SK-N-SH (cell line): ENCODE measurements at regions not wholly inside any gene's neighbourhood (a gene's known extent, or its start where the extent isn't known, plus 50 kb on each side); places are given as distances from the start of the nearest gene placed in this dataset.

Source experiments
- CTCF ChIA-PET: fragments of 300-600, 350-600 bp; formaldehyde crosslinking; extraction: SDS; loops from one replicate; lab custom pipeline; 2021; lab: Yijun Ruan, JAX
- POLR2A ChIA-PET: fragments of 350-600 bp; sonication (Branson Sonifier 250); formaldehyde crosslinking; extraction: SDS; loops from one replicate; lab custom pipeline; 2020; ENCODE audit warnings: antibody characterized with exemption, inconsistent platforms; lab: Yijun Ruan, JAX
- DNase-seq: peaks from one replicate; pipeline ENCODE4 v3.0.0; 2012
- H2AFZ ChIP-seq: fragments of 200-600 bp; sonication (generic); 2 replicates; pipeline ENCODE4 v1.8.1; 2016; ENCODE audit warnings: antibody characterized with exemption, mild to moderate bottlenecking, low read depth
- H3F3A ChIP-seq: fragments of 200-600 bp; sonication (generic); replicated peaks from 2 replicates; pipeline ENCODE3; 2016; ENCODE audit warnings: antibody characterized with exemption, mild to moderate bottlenecking; ENCODE audit not compliant: insufficient read depth
- H3K27ac ChIP-seq, 2 experiments: fragments of 200-500 bp in 1 of 2; fragments of 200-600 bp in 1 of 2; sonication (Bioruptor generic) in 1 of 2; sonication (generic), shearing (Covaris generic) in 1 of 2; 2 replicates each; pipeline versions ENCODE4 v1.5.1 to v1.6.1; 2014 to 2016; ENCODE audit warnings: low read depth in 2 of 2, inconsistent platforms in 1 of 2, low read length in 1 of 2, mild to moderate bottlenecking in 1 of 2, mixed read lengths in 1 of 2
- H3K27me3 ChIP-seq: fragments of 200-600 bp; sonication (generic), shearing (Covaris generic); 2 replicates; pipeline ENCODE4 v1.6.1; 2016; ENCODE audit warnings: mixed run types; ENCODE audit not compliant: insufficient read depth
- H3K36me3 ChIP-seq, 2 experiments: fragments of 200-500 bp in 1 of 2; fragments of 200-600 bp in 1 of 2; sonication (Bioruptor generic) in 1 of 2; sonication (generic) in 1 of 2; replicated peaks in 1 of 2; 2 replicates each; pipeline versions ENCODE3 to v1.5.1; 2014 to 2016; ENCODE audit warnings: low read length in 1 of 2, mild to moderate bottlenecking in 1 of 2; ENCODE audit not compliant: insufficient read depth in 2 of 2, control insufficient read depth in 1 of 2
- H3K4me1 ChIP-seq, 2 experiments: fragments of 200-500 bp in 1 of 2; fragments of 200-600 bp in 1 of 2; sonication (Bioruptor generic) in 1 of 2; sonication (generic), shearing (Covaris generic) in 1 of 2; 2 replicates each; pipeline versions ENCODE4 v1.5.1 to v1.6.1; 2014 to 2016; ENCODE audit warnings: low read depth in 1 of 2, low read length in 1 of 2, mixed run types in 1 of 2; ENCODE audit not compliant: insufficient read depth in 2 of 2, control insufficient read depth in 1 of 2
- H3K4me2 ChIP-seq: fragments of 200-600 bp; sonication (generic), shearing (Covaris generic); 2 replicates; pipeline ENCODE4 v1.6.1; 2017; ENCODE audit warnings: mixed run types
- H3K4me3 ChIP-seq, 2 experiments: fragments of 200-500 bp in 1 of 2; fragments of 200-600 bp in 1 of 2; sonication (Bioruptor generic) in 1 of 2; sonication (generic), shearing (Covaris generic) in 1 of 2; 2 replicates each; pipeline versions ENCODE4 v1.5.1 to v1.8.1; 2014 to 2016; ENCODE audit warnings: low read depth in 2 of 2, inconsistent platforms in 1 of 2, low read length in 1 of 2, mild to moderate bottlenecking in 1 of 2, mixed read lengths in 1 of 2, moderate library complexity in 1 of 2
- H3K79me2 ChIP-seq: fragments of 200-600 bp; sonication (generic); 2 replicates; pipeline ENCODE4 v1.8.1; 2017; ENCODE audit warnings: mild to moderate bottlenecking; ENCODE audit not compliant: insufficient read depth
- H3K9ac ChIP-seq: fragments of 200-600 bp; sonication (generic); 2 replicates; pipeline ENCODE4 v1.6.1; 2017; ENCODE audit warnings: mixed run types
- H3K9me2 ChIP-seq: fragments of 200-600 bp; sonication (generic); 2 replicates; pipeline ENCODE4 v1.6.1; 2017; ENCODE audit warnings: mixed run types
- H3K9me3 ChIP-seq: fragments of 200-600 bp; sonication (generic); 2 replicates; pipeline ENCODE4 v1.6.1; 2017; ENCODE audit warnings: mixed run types, mild to moderate bottlenecking, moderate library complexity
- H4K20me1 ChIP-seq: fragments of 200-600 bp; sonication (generic); 2 replicates; pipeline ENCODE4 v1.6.1; 2017; ENCODE audit warnings: mild to moderate bottlenecking, mixed run types; ENCODE audit not compliant: insufficient read depth
- CHD2 ChIP-seq: fragments of 150-350 bp; IDR thresholded peaks from 2 replicates; pipeline ENCODE4 v1.6.1; 2018; ENCODE audit warnings: low read length; ENCODE audit not compliant: partially characterized antibody
- ELF1 ChIP-seq: IDR thresholded peaks from 2 replicates; pipeline ENCODE4 v1.4.0; 2012
- FOXJ3 ChIP-seq: sonication (generic); formaldehyde crosslinking; IDR thresholded peaks from 2 replicates; pipeline ENCODE4 v1.5.1; 2020; ENCODE audit warnings: mild to moderate bottlenecking, missing genetic modification reagents
- FOXM1 ChIP-seq: IDR thresholded peaks from 2 replicates; pipeline ENCODE4 v1.4.0; 2012; ENCODE audit warnings: low read depth, mild to moderate bottlenecking
- NFIC ChIP-seq: IDR thresholded peaks from 2 replicates; pipeline ENCODE4 v1.4.0; 2012; ENCODE audit warnings: borderline replicate concordance
- NRF1 ChIP-seq: IDR thresholded peaks from 2 replicates; pipeline ENCODE4 v1.6.1; 2012; ENCODE audit warnings: low read depth, mild to moderate bottlenecking, low read length
- POLR2AphosphoS5 ChIP-seq: IDR thresholded peaks from 2 replicates; pipeline ENCODE4 v1.6.1; 2012; ENCODE audit warnings: low read depth, low read length
- RAD21 ChIP-seq: IDR thresholded peaks from 2 replicates; pipeline ENCODE4 v1.6.1; 2012; ENCODE audit warnings: mild to moderate bottlenecking, low read length
- RCOR1 ChIP-seq: fragments of 150-350 bp; IDR thresholded peaks from 2 replicates; pipeline ENCODE4 v1.6.1; 2017; ENCODE audit warnings: antibody characterized with exemption, low read length
- REST ChIP-seq: IDR thresholded peaks from 2 replicates; pipeline ENCODE4 v1.6.1; 2012; ENCODE audit warnings: mild to moderate bottlenecking, low read depth, low read length, moderate library complexity
- RFX5 ChIP-seq: IDR thresholded peaks from 2 replicates; pipeline ENCODE4 v1.6.1; 2012; ENCODE audit warnings: mild to moderate bottlenecking, improper control_type of control experiment, low read length
- TAF1 ChIP-seq: IDR thresholded peaks from 2 replicates; pipeline ENCODE4 v1.6.1; 2012; ENCODE audit warnings: low read depth, mild to moderate bottlenecking, low read length, moderate library complexity, borderline replicate concordance
- TCF12 ChIP-seq: IDR thresholded peaks from 2 replicates; pipeline ENCODE4 v1.4.0; 2012
- TEAD4 ChIP-seq: IDR thresholded peaks from 2 replicates; pipeline ENCODE4 v1.4.0; 2012; ENCODE audit warnings: mild to moderate bottlenecking, borderline replicate concordance; ENCODE audit not compliant: insufficient read depth
- USF1 ChIP-seq: IDR thresholded peaks from 2 replicates; pipeline ENCODE4 v1.4.0; 2012; ENCODE audit warnings: low read depth, borderline replicate concordance
- WGBS: methylation state at CpG from one replicate; pipeline ENCODE4 v1.1.6; 2017; ENCODE audit warnings: low lambda C conversion rate; 5-methylcytosine and 5-hydroxymethylcytosine counted together
- TF ChIP-seq, protein P1 (sequence below): IDR thresholded peaks from 2 replicates; pipeline ENCODE4 v1.4.0; 2012; ENCODE audit warnings: low read depth
- TF ChIP-seq, protein P2 (sequence below): IDR thresholded peaks from 2 replicates; pipeline ENCODE4; 2012

DNA sequence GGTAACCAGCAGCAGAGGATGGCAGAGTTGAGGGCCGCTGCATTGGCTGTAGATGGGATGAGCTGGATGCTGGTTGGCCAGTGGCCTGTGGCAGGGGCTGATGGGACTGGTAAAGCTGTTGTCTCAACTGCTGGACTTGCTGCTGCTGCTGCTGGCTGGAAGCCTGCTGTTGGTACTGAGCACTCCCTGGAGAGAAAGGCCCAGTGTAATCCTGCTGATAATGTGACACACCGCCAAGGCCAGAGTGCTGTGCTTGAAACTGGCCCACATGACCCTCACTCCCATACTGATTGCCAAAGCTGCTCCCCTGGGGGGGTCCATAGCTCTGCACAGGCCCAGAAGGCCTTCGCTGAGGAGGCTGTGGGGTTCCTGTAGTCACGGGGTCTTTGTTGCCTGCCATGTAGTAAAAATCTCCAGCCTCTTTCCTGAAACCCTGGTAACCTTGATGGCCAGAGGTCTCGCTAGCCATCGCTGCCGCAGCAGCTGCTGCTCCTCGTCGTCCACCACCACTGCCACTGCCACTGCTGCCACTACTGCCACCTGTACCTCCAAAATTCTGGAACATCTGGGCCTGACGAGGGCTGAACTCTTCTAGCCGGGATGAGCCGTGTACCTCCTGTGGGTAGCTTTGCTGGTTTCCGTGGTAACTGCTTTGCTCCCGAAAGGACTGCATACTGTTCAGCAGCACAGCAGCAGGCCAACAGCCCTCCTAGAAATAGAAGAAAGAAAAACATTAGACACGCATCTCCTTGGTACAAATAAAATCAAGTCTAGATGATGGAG is 55.6 kb downstream of the TCF20 start:
- TF ChIP-seq REST (no peak), FOXM1 (no peak), TCF12 (no peak), RFX5 (no peak), POLR2AphosphoS5 (no peak), CHD2 (no peak), ELF1 (no peak), TEAD4 (no peak), TAF1 (no peak), NRF1 (no peak), RCOR1 (no peak), USF1 (no peak), RAD21 (no peak), NFIC (no peak), FOXJ3 (no peak)
- TF ChIP-seq, protein P1, sequence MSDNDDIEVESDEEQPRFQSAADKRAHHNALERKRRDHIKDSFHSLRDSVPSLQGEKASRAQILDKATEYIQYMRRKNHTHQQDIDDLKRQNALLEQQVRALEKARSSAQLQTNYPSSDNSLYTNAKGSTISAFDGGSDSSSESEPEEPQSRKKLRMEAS = no peak
- TF ChIP-seq, protein P2, sequence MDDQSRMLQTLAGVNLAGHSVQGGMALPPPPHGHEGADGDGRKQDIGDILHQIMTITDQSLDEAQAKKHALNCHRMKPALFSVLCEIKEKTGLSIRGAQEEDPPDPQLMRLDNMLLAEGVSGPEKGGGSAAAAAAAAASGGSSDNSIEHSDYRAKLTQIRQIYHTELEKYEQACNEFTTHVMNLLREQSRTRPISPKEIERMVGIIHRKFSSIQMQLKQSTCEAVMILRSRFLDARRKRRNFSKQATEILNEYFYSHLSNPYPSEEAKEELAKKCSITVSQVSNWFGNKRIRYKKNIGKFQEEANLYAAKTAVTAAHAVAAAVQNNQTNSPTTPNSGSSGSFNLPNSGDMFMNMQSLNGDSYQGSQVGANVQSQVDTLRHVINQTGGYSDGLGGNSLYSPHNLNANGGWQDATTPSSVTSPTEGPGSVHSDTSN = no peak
- TF ChIP-seq, all 33 proteins: peak for 0
- H4K20me1 ChIP-seq = peaks cover 17% of the 10 kb centered on the region
- no peak overlapping the region for H3K9ac ChIP-seq
- no peaks in the 10 kb centered on the region for H3K9me3 ChIP-seq
- ChIA-PET CTCF (no interaction called here), POLR2A (no interaction called here)
- peaks cover 9% of the 10 kb centered on the region; the same call in 1 of the 2 replicates for H3K79me2 ChIP-seq
- peaks cover 0 to 15% of the 10 kb centered on the region in 2 experiments for H3K36me3 ChIP-seq
- no peaks in the 10 kb centered on the region for H3K27me3 ChIP-seq
- no peak overlapping the region for H2AFZ ChIP-seq
- H3K9me2 ChIP-seq = no peaks in the 10 kb centered on the region
- DNase-seq = no peak
- no peak overlapping the region for H3K27ac ChIP-seq
- H3K4me1 ChIP-seq = no peaks in the 10 kb centered on the region; a peak in 1 of 4 replicates
- H3K4me2 ChIP-seq = no peak overlapping the region
- WGBS = 93% methylated on average over 4 of the region's 15 CpGs
- H3K4me3 ChIP-seq = no peak overlapping the region
- no peaks in the 10 kb centered on the region for H3F3A ChIP-seq
